Muscle layer of duodenum (tissue), 2 donors: ENCODE measurements at regions not wholly inside any gene's neighbourhood (a gene's known extent, or its start where the extent isn't known, plus 50 kb on each side); places are given as distances from the start of the nearest gene placed in this dataset.
"Not testable (repeated sequence)": the region's sequence is repeated elsewhere in the genome, so short reads cannot be mapped to it uniquely, and the experiment has no call there.

ENCODE experiments used
- H3K27ac ChIP-seq: one replicate; pipeline ENCODE4 v1.7.0; 2013; ENCODE audit warnings: mild to moderate bottlenecking, low read length
- H3K27me3 ChIP-seq: one replicate; pipeline ENCODE4 v1.7.0; 2013; ENCODE audit warnings: low read depth, mild to moderate bottlenecking, control low read depth, low read length
- H3K36me3 ChIP-seq, 2 donors: one replicate each; pipeline ENCODE4 v1.7.0; 2013; ENCODE audit warnings: low read length in 2 of 2, control low read depth in 1 of 2, mild to moderate bottlenecking in 1 of 2; ENCODE audit not compliant: insufficient read depth in 2 of 2, control insufficient read depth in 1 of 2
- H3K4me1 ChIP-seq, 2 donors: one replicate each; pipeline ENCODE4 v1.7.0; 2013; ENCODE audit warnings: low read length in 2 of 2, mild to moderate bottlenecking in 2 of 2, control low read depth in 1 of 2, moderate library complexity in 1 of 2; ENCODE audit not compliant: insufficient read depth in 2 of 2, control insufficient read depth in 1 of 2
- H3K4me3 ChIP-seq, 2 donors: one replicate each; pipeline ENCODE4 v1.7.0; 2013; ENCODE audit warnings: low read length in 2 of 2, low read depth in 1 of 2, mild to moderate bottlenecking in 1 of 2
- H3K9me3 ChIP-seq, 2 donors: one replicate each; pipeline ENCODE4 v1.7.0; 2013; ENCODE audit warnings: low read length in 2 of 2, control low read depth in 1 of 2, mild to moderate bottlenecking in 1 of 2; ENCODE audit not compliant: control insufficient read depth in 1 of 2
- donor health status: healthy.

- Histone ChIP-seq H3K4me3 (no peak overlapping the region), H3K27ac (no peak overlapping the region), H3K27me3 (peaks cover 4% of the 10 kb centered on the region), H3K36me3 (no peaks in the 10 kb centered on the region), H3K4me1 (no peaks in the 10 kb centered on the region), H3K9me3 (no peaks in the 10 kb centered on the region)
Measured at GRCh38 chr12:131639270-131639940, 71.5 kb upstream of the SFSWAP start.

- H3K9me3 ChIP-seq = no peaks in the 10 kb centered on the region
- no peak overlapping the region for H3K4me3 ChIP-seq
- H3K27ac ChIP-seq = no peak overlapping the region
- no peaks in the 10 kb centered on the region for H3K4me1 ChIP-seq
- no peaks in the 10 kb centered on the region for H3K36me3 ChIP-seq
- peaks cover 4% of the 10 kb centered on the region for H3K27me3 ChIP-seq
Measured at GRCh38 chr12:131640525-131640924, 70.4 kb upstream of the SFSWAP start.

- H3K9me3 ChIP-seq = no peaks in the 10 kb centered on the region
- no peaks in the 10 kb centered on the region for H3K4me1 ChIP-seq
- no peaks in the 10 kb centered on the region for H3K36me3 ChIP-seq
- H3K4me3 ChIP-seq = no peak overlapping the region
- H3K27me3 ChIP-seq = peaks cover 4% of the 10 kb centered on the region
- no peak overlapping the region for H3K27ac ChIP-seq
Measured at GRCh38 chr12:131641315-131641714, 69.6 kb upstream of the SFSWAP start.

GRCh38 chr12:131642101-131642540, 68.8 kb upstream of the SFSWAP start:
- Histone ChIP-seq H3K27ac (no peak overlapping the region), H3K4me1 (no peaks in the 10 kb centered on the region), H3K4me3 (no peak overlapping the region), H3K36me3 (no peaks in the 10 kb centered on the region), H3K9me3 (no peaks in the 10 kb centered on the region), H3K27me3 (peaks cover 4% of the 10 kb centered on the region)

- peaks cover 4% of the 10 kb centered on the region for H3K27me3 ChIP-seq
- H3K4me3 ChIP-seq = no peak overlapping the region
- H3K9me3 ChIP-seq = no peaks in the 10 kb centered on the region
- H3K36me3 ChIP-seq = no peaks in the 10 kb centered on the region
- no peak overlapping the region for H3K27ac ChIP-seq
- H3K4me1 ChIP-seq = no peaks in the 10 kb centered on the region
Measured at GRCh38 chr12:131642771-131643170, 68.1 kb upstream of the SFSWAP start.

GRCh38 chr12:131643631-131644452, 67.0 kb upstream of the SFSWAP start:
- H3K36me3 ChIP-seq = no peaks in the 10 kb centered on the region
- H3K9me3 ChIP-seq = no peaks in the 10 kb centered on the region
- no peak overlapping the region for H3K27ac ChIP-seq
- H3K4me3 ChIP-seq = no peak overlapping the region
- peaks cover 4% of the 10 kb centered on the region for H3K27me3 ChIP-seq
- H3K4me1 ChIP-seq = no peaks in the 10 kb centered on the region

GRCh38 chr12:131644481-131644880, 66.4 kb upstream of the SFSWAP start:
- no peak overlapping the region for H3K27ac ChIP-seq
- H3K27me3 ChIP-seq = peaks cover 4% of the 10 kb centered on the region
- H3K36me3 ChIP-seq = no peaks in the 10 kb centered on the region
- no peaks in the 10 kb centered on the region for H3K9me3 ChIP-seq
- no peaks in the 10 kb centered on the region for H3K4me1 ChIP-seq
- H3K4me3 ChIP-seq = no peak overlapping the region

- not testable (repeated sequence) for H3K4me1 ChIP-seq, H3K4me3 ChIP-seq, H3K9me3 ChIP-seq, H3K27me3 ChIP-seq, H3K36me3 ChIP-seq, H3K27ac ChIP-seq
Measured at GRCh38 chr12:131644917-131645316, 66.0 kb upstream of the SFSWAP start.

- H3K4me1 ChIP-seq, H3K27me3 ChIP-seq, H3K4me3 ChIP-seq, H3K27ac ChIP-seq, H3K9me3 ChIP-seq, H3K36me3 ChIP-seq: not testable (repeated sequence)
Measured at GRCh38 chr12:131645557-131645956, 65.3 kb upstream of the SFSWAP start.

- not testable (repeated sequence) for H3K27ac ChIP-seq, H3K36me3 ChIP-seq, H3K27me3 ChIP-seq, H3K4me3 ChIP-seq, H3K9me3 ChIP-seq, H3K4me1 ChIP-seq
Measured at GRCh38 chr12:131646444-131646843, 64.4 kb upstream of the SFSWAP start.

- Histone ChIP-seq H3K27me3 (peaks cover 4% of the 10 kb centered on the region), H3K4me1 (no peaks in the 10 kb centered on the region), H3K9me3 (no peaks in the 10 kb centered on the region), H3K4me3 (no peak overlapping the region), H3K36me3 (no peaks in the 10 kb centered on the region), H3K27ac (no peak overlapping the region)
Measured at GRCh38 chr12:131647667-131648066, 63.2 kb upstream of the SFSWAP start.
